Stomach smooth muscle (tissue), 2 donors: ENCODE measurements at regions not wholly inside any gene's neighbourhood (a gene's known extent, or its start where the extent isn't known, plus 50 kb on each side); places are given as distances from the start of the nearest gene placed in this dataset.
A peak's percentile ranks its signal among the peaks of the same experiment; 100 is the strongest.

Experiments used
- H3K27ac ChIP-seq: one replicate; pipeline ENCODE4 v1.7.0; 2013; ENCODE audit warnings: mild to moderate bottlenecking, low read length, inconsistent platforms
- H3K27me3 ChIP-seq, 2 donors: one replicate each; pipeline ENCODE4 v1.7.0; 2013; ENCODE audit warnings: low read length in 2 of 2; ENCODE audit not compliant: insufficient read depth in 2 of 2, control insufficient read depth in 1 of 2
- H3K36me3 ChIP-seq, 2 donors: one replicate each; pipeline ENCODE4 v1.7.0; 2013; ENCODE audit warnings: low read length in 2 of 2; ENCODE audit not compliant: control insufficient read depth in 2 of 2, insufficient read depth in 2 of 2
- H3K4me1 ChIP-seq: one replicate; pipeline ENCODE4 v1.7.0; 2013; ENCODE audit warnings: low read length; ENCODE audit not compliant: control insufficient read depth, insufficient read depth
- H3K4me3 ChIP-seq, 2 donors: one replicate each; pipeline ENCODE4 v1.7.0; 2013; ENCODE audit warnings: low read length in 2 of 2
- H3K9ac ChIP-seq, 2 donors: one replicate each; pipeline ENCODE4 v1.7.0; 2013; ENCODE audit warnings: low read length in 2 of 2, mild to moderate bottlenecking in 1 of 2
- H3K9me3 ChIP-seq, 2 donors: one replicate each; pipeline ENCODE4 v1.7.0; 2013; ENCODE audit warnings: low read length in 2 of 2; ENCODE audit not compliant: control insufficient read depth in 2 of 2
- donor health status: healthy.
- donor health status: Pancreatic carcinoma.

DNA sequence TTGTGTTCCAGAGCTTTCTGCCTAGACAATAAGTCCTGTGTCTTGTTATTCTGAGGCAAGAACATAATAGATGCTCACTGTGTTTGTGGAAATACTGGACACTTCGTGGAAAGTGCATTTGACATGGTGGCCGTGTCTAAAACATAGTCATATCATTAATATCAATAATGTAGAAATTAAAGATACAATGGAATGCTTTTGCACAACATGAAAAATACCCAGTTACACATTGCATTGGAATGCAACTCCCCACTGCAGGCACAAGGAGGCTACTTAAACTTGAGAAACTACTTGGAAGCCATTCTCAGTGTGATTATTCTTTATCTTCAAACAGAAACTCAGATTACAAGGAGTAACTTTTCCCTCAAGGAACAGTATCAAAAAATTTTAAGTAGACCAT, 145.3 kb upstream of the ZNF462 start:
- Histone ChIP-seq H3K4me3 (no peak overlapping the region), H3K9me3 (no peaks in the 10 kb centered on the region), H3K9ac (no peak overlapping the region), H3K36me3 (no peaks in the 10 kb centered on the region), H3K4me1 (no peaks in the 10 kb centered on the region), H3K27me3 (no peaks in the 10 kb centered on the region), H3K27ac (no peak overlapping the region)

DNA sequence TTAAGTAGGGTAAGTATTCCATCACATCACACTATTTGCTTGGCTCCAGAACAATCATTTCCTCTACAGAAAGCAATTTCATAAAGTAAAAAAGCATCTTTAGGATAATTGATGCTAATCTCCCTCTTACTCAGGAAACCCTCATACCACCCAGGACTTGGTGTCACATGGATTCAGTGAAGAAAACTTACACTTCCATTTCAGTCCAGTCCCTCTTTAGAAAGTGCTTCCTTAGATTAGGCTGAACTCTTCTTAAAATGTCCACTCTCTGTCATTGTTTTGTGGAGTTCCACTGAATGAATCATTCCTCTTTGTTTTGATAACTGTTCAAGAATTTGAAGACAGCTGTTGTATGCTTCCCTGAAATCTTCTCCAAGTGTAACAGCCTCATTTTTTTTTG, 144.0 kb upstream of the ZNF462 start:
- Histone ChIP-seq H3K27me3 (no peaks in the 10 kb centered on the region), H3K4me1 (no peaks in the 10 kb centered on the region), H3K27ac (no peak overlapping the region), H3K9me3 (no peaks in the 10 kb centered on the region), H3K9ac (no peak overlapping the region), H3K4me3 (no peak overlapping the region), H3K36me3 (no peaks in the 10 kb centered on the region)

DNA sequence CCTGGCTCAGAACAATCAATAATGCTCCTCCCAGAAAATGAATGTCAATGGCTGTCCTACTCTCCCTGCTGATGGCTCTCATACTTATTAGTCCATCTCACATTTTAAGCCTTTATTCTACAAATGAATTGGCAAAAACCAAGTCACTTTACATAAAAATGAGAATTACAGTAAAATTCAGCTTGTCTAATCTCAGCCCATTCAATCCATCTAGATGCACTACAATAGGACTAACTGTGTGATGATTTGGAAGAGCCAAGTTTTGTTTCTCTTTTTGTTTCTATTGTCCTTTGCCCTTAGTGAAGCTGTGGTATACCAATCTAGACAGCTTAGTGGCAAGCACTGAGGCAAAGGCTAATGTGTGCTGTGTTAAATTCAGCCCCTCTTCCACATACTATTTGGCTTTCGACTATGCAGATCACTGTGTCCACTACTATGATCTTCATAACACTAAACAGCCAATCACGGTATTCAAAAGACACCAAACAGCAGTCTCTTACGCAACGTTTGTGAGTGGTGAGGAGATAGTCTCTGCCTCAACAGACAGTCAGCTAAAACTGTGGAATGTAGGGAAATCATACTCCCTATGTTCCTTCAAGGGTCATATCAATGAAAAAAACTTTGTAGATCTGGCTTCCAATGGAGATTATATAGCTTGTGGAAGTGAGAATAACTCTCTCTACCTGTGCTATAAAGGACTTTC, 140.8 kb upstream of the ZNF462 start:
- no peak overlapping the region for H3K4me3 ChIP-seq
- H3K27ac ChIP-seq: no peak overlapping the region
- H3K4me1 ChIP-seq: peaks cover 3% of the 10 kb centered on the region
- no peaks in the 10 kb centered on the region for H3K9me3 ChIP-seq
- no peak overlapping the region for H3K9ac ChIP-seq
- H3K27me3 ChIP-seq: no peaks in the 10 kb centered on the region
- H3K36me3 ChIP-seq: no peaks in the 10 kb centered on the region

- Histone ChIP-seq H3K4me3 (no peak overlapping the region), H3K9ac (no peak overlapping the region), H3K27ac (no peak overlapping the region), H3K4me1 (peaks cover 7% of the 10 kb centered on the region), H3K27me3 (no peaks in the 10 kb centered on the region), H3K9me3 (no peaks in the 10 kb centered on the region), H3K36me3 (no peaks in the 10 kb centered on the region)
Measured at GRCh38 chr9:106723926-106724325, 139.0 kb upstream of the ZNF462 start.

GRCh38 chr9:106724566-106724965, 138.4 kb upstream of the ZNF462 start:
- no peak overlapping the region for H3K9ac ChIP-seq
- H3K9me3 ChIP-seq: no peaks in the 10 kb centered on the region
- no peak overlapping the region for H3K4me3 ChIP-seq
- no peaks in the 10 kb centered on the region for H3K27me3 ChIP-seq
- H3K27ac ChIP-seq: no peak overlapping the region
- H3K4me1 ChIP-seq: peaks cover 7% of the 10 kb centered on the region
- H3K36me3 ChIP-seq: no peaks in the 10 kb centered on the region

- no peaks in the 10 kb centered on the region for H3K27me3 ChIP-seq
- H3K4me1 ChIP-seq: peaks cover 7% of the 10 kb centered on the region
- H3K9me3 ChIP-seq: no peaks in the 10 kb centered on the region
- no peak overlapping the region for H3K9ac ChIP-seq
- H3K36me3 ChIP-seq: no peaks in the 10 kb centered on the region
- no peak overlapping the region for H3K27ac ChIP-seq
- H3K4me3 ChIP-seq: peak overlapping the region in 1 of 2 donors; percentile 1
Measured at GRCh38 chr9:106726070-106726815, 136.7 kb upstream of the ZNF462 start.

- Histone ChIP-seq H3K4me3 (no peak overlapping the region), H3K9me3 (no peaks in the 10 kb centered on the region), H3K27ac (no peak overlapping the region), H3K4me1 (peaks cover 7% of the 10 kb centered on the region), H3K36me3 (no peaks in the 10 kb centered on the region), H3K9ac (no peak overlapping the region), H3K27me3 (no peaks in the 10 kb centered on the region)
Measured at GRCh38 chr9:106727969-106728368, 135.0 kb upstream of the ZNF462 start.

DNA sequence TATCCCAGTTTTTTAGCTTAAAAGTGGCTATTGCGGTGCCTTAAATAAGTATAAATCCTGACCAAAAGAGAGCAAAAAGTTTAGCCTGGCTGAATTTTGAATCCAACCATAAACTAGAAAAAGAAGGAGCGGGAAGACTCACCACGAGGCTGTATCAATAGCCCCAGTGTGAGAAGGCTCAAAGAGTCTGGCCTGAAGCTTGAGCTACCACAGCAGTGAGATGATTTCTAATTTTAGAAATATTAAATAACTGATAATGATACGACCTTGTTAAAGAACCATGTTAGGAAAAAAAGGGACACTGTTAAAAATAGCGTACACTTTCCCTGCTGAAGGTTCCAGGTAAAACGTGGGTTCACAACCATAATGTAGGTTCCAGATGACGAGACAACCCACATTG, 134.1 kb upstream of the ZNF462 start:
- Histone ChIP-seq H3K9me3 (no peaks in the 10 kb centered on the region), H3K36me3 (no peaks in the 10 kb centered on the region), H3K27me3 (no peaks in the 10 kb centered on the region), H3K4me1 (peaks cover 7% of the 10 kb centered on the region), H3K27ac (no peak overlapping the region), H3K9ac (no peak overlapping the region), H3K4me3 (no peak overlapping the region)

- H3K4me1 ChIP-seq: peaks cover 9% of the 10 kb centered on the region
- H3K9me3 ChIP-seq: no peaks in the 10 kb centered on the region
- no peak overlapping the region for H3K9ac ChIP-seq
- H3K36me3 ChIP-seq: no peaks in the 10 kb centered on the region
- no peak overlapping the region for H3K4me3 ChIP-seq
- no peak overlapping the region for H3K27ac ChIP-seq
- no peaks in the 10 kb centered on the region for H3K27me3 ChIP-seq
Measured at GRCh38 chr9:106731910-106732309, 131.1 kb upstream of the ZNF462 start.

DNA sequence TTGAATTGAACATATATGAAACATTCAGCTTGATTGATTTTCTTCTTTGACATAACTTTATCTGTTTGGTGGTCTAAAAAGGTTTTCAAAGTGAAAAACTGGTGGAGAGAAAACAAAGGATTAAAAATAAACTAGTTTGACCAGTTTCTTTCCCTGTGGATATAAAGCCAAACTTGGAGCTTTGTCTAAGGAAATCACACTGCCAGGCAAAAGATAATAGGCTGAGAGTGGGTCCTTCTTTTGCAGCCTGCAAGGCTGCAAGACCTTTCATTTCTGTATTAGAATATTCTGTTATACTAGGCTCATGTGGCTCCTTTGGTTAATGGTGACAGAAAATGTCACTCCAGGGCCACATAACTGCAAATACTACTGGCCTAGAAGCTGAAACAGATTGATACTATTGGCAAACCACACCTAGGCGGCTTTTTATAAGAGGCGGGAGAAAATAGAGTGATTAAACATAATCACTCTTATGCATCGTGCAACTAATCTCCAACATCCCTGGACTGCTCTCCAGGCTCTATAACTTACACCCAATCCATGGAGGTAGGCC, 129.1 kb upstream of the ZNF462 start:
- Histone ChIP-seq H3K9ac (no peak overlapping the region), H3K36me3 (no peaks in the 10 kb centered on the region), H3K4me3 (no peak overlapping the region), H3K27me3 (no peaks in the 10 kb centered on the region), H3K4me1 (peaks cover 4% of the 10 kb centered on the region), H3K27ac (no peak overlapping the region), H3K9me3 (no peaks in the 10 kb centered on the region)

DNA sequence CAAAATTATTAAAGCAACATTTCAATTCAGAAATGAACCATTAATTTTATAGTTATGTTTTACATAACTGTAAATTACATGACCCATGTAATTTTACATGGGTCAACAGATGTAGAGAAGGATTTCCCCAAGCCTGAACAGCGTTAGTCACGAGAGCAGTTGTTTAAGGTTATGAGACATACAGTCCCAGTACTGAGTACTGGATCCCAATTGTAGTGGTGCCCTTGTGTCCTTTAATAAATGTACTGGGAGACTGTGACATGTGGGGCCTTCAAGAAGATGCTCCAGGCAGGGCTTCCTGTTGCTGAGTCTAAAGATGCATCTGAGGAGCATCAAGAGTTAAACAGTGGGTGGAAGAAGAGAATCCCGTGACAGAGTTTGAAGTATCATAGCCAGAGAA, 125.5 kb upstream of the ZNF462 start:
- no peak overlapping the region for H3K27ac ChIP-seq
- H3K9ac ChIP-seq: no peak overlapping the region
- H3K4me1 ChIP-seq: peaks cover 4% of the 10 kb centered on the region
- H3K36me3 ChIP-seq: no peaks in the 10 kb centered on the region
- no peaks in the 10 kb centered on the region for H3K9me3 ChIP-seq
- H3K27me3 ChIP-seq: no peaks in the 10 kb centered on the region
- H3K4me3 ChIP-seq: no peak overlapping the region
